ENCODE measurements at regions not wholly inside any gene's neighbourhood (a gene's known extent, or its start where the extent isn't known, plus 50 kb on each side); places are given as distances from the start of the nearest gene placed in this dataset.

DNA sequence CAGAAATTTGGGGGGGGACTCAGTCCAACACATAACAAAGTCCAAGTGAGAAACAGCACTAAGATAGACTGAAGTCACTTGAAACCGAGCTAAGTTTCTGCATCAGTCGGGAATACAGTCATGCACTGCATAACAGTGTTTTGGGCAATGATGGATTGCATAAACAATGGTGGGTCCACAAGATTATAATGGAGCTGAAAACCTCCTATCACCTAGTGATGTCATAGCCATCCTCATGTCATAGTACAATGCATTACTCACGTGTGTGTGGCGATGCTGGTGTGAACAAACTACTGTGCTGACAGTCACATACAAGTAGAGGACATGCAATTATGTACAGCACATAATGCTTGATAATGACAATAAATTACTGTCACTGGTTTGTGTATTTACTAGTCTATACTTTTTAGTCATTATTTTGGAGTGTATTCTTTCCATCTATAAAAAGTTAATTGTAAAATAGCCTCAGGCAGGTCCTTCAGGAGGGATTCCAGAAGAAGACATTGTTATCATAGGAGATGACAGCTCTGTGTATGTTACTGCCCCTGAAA is 154.5 kb upstream of the ECI2 start:
- Histone ChIP-seq H3K36me3 (ENCODE audit: insufficient read depth, low read length) (no peaks in the 10 kb centered on the region), H3K9ac (ENCODE audit: insufficient read length) (no peak overlapping the region), H3K9me3 (ENCODE audit: low read depth, low read length) (no peaks in the 10 kb centered on the region), H3K27ac (no peak overlapping the region), H3K4me3 (no peak overlapping the region)
- DNase-seq (ENCODE audit: low read depth, low spot score): no peak
- TF ChIP-seq FOXP2 (optimal IDR thresholded peaks at IDR 0.05; ENCODE audit: control extremely low read depth, extremely low read length, insufficient read depth): no peak
- no peak for TF ChIP-seq POLR2AphosphoS5 (IDR thresholded peaks at IDR 0.05; ENCODE audit: borderline replicate concordance, low read depth, low read length)
- TF ChIP-seq EZH2 (IDR thresholded peaks at IDR 0.05): no peak

DNA sequence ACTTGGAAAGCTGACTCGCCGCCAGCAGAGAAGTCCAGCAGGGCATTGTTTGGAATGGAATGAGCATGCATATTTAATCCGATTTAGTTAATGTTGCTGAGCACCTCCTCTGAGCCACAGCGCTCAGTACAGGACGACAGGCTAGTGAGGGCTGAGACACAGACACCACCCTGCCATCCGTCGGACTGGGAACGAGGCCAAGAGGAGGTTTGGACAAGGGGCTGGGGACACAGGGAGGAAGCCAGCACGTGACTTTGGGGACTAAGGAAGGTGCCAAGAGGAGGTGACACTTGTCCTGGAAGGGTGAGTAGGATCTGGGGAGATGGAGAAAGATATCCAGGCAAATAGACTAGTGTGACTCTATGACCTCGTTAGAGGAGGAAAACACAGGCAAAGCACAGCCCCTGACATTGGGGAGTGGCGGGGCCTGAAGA is 152.5 kb upstream of the ECI2 start:
- no peak for DNase-seq (ENCODE audit: low read depth, low spot score)
- Histone ChIP-seq H3K9ac (ENCODE audit: insufficient read length) (no peak overlapping the region), H3K4me3 (no peak overlapping the region), H3K27ac (no peak overlapping the region), H3K9me3 (ENCODE audit: low read depth, low read length) (no peaks in the 10 kb centered on the region), H3K36me3 (ENCODE audit: insufficient read depth, low read length) (no peaks in the 10 kb centered on the region)
- no peak for TF ChIP-seq FOXP2 (optimal IDR thresholded peaks at IDR 0.05; ENCODE audit: control extremely low read depth, extremely low read length, insufficient read depth)
- no peak for TF ChIP-seq POLR2AphosphoS5 (IDR thresholded peaks at IDR 0.05; ENCODE audit: borderline replicate concordance, low read depth, low read length)
- TF ChIP-seq EZH2 (IDR thresholded peaks at IDR 0.05): no peak

DNA sequence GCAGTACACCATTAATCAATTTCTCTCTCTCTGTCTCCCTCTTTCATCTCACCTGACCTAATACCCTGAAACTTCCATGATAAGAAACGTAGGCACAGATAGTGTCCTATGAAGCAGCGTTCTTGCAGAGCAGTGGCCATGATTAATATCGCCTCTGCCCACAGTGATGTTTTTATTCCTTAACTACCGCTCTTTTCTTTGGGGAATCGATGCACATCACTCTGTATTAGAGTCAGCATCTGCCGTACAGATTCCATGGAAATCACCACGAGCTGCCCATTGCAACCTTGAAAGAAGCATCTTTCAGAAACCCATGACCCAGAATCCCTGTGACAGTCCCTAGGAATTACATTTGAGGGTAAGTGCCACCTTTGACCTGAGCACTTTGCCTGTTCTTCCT is 152.0 kb upstream of the ECI2 start:
- TF ChIP-seq FOXP2 (optimal IDR thresholded peaks at IDR 0.05; ENCODE audit: control extremely low read depth, extremely low read length, insufficient read depth): no peak
- no peak for TF ChIP-seq POLR2AphosphoS5 (IDR thresholded peaks at IDR 0.05; ENCODE audit: borderline replicate concordance, low read depth, low read length)
- no peak for TF ChIP-seq EZH2 (IDR thresholded peaks at IDR 0.05)

DNA sequence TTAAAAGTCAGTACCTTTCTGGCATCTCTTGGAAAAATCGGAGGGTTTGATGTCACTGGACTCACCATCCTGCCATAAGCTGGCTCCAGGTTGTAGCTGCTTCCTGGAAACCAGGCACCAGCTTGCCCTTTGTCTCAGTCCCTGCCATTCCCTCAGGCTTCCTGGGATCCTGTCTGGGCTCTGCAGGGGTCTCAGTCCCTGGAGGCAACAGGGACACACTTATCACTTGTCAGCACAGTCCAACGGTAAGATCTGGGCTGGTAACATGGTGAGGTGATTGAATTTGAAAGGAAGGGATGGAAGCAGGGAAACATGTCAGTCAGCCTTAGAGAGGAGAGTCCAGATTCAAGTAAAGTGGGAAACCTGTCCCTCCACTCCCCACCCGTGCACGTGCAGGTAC is 147.6 kb upstream of the ECI2 start:
- H3K9me3 ChIP-seq (ENCODE audit: low read depth, low read length): no peaks in the 10 kb centered on the region
- H3K36me3 ChIP-seq (ENCODE audit: insufficient read depth, low read length): no peaks in the 10 kb centered on the region
- no peak overlapping the region for H3K27ac ChIP-seq
- TF ChIP-seq EZH2 (IDR thresholded peaks at IDR 0.05) (no peak), POLR2AphosphoS5 (IDR thresholded peaks at IDR 0.05; ENCODE audit: borderline replicate concordance, low read depth, low read length) (no peak), FOXP2 (optimal IDR thresholded peaks at IDR 0.05; ENCODE audit: control extremely low read depth, extremely low read length, insufficient read depth) (no peak)
- no peak overlapping the region for H3K4me3 ChIP-seq
- H3K9ac ChIP-seq (ENCODE audit: insufficient read length): no peak overlapping the region
- DNase-seq (ENCODE audit: low read depth, low spot score): no peak

More for the DNA sequence above, 152.0 kb upstream of the ECI2 start:
- no peak overlapping the region for H3K4me3 ChIP-seq
- no peak overlapping the region for H3K9ac ChIP-seq (ENCODE audit: insufficient read length)
- no peaks in the 10 kb centered on the region for H3K9me3 ChIP-seq (ENCODE audit: low read depth, low read length)
- H3K36me3 ChIP-seq (ENCODE audit: insufficient read depth, low read length): no peaks in the 10 kb centered on the region
- DNase-seq (ENCODE audit: low read depth, low spot score): no peak
- no peak overlapping the region for H3K27ac ChIP-seq

DNA sequence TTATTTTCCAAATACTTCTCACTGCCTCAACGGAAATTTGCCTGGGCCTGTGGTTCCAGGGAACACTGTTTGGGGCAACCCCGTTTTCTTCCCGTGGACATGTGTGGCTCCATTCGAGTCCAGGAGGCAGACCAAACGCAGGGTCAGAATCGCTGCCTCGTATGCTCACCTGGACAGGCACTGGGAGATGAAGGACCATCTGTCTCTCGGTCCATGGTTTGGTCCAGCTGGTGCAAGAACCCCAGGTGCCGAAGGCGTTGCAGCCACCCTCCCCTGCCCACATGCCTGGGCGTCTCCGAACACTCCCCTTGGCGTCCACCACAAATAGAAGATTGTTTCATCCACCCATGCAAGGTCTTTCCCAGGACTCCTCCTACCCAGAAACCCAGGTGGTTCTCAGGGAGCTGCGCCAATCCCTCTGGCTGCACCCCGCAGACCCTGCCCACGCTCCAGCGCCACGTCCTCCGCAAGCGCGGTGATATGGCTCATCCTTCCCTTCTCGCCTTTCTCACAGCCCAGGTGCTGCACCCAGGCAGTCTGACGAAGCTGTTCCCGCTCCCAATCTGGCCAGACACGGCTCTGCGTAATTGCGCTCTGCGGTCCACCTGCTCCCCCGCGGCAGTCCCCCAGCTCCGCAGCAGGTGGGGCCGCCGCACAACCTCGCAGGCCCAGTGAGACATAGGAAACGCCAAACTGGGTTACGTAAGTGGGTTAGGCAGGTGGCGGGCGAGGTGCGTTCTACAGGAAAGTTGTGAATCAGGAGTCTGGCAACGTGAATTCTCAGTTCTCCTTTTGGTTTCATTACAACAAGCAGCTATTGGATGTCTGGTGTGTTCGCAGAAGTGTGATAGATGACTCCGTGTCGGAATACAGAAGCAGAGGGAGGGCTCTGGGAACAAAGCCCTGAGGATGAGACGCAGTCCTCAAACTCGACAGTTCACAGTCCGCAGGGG is 146.2 kb upstream of the ECI2 start:
- H3K9me3 ChIP-seq (ENCODE audit: low read depth, low read length): no peaks in the 10 kb centered on the region
- no peak overlapping the region for H3K27ac ChIP-seq
- peak overlapping the region; percentile 25; the same call in 1 of the 2 replicates for H3K4me3 ChIP-seq
- DNase-seq (ENCODE audit: low read depth, low spot score): no peak
- TF ChIP-seq FOXP2 (optimal IDR thresholded peaks at IDR 0.05; ENCODE audit: control extremely low read depth, extremely low read length, insufficient read depth) (no peak), POLR2AphosphoS5 (IDR thresholded peaks at IDR 0.05; ENCODE audit: borderline replicate concordance, low read depth, low read length) (no peak), EZH2 (IDR thresholded peaks at IDR 0.05) (no peak)
- no peak overlapping the region for H3K9ac ChIP-seq (ENCODE audit: insufficient read length)
- H3K36me3 ChIP-seq (ENCODE audit: insufficient read depth, low read length): no peaks in the 10 kb centered on the region

DNA sequence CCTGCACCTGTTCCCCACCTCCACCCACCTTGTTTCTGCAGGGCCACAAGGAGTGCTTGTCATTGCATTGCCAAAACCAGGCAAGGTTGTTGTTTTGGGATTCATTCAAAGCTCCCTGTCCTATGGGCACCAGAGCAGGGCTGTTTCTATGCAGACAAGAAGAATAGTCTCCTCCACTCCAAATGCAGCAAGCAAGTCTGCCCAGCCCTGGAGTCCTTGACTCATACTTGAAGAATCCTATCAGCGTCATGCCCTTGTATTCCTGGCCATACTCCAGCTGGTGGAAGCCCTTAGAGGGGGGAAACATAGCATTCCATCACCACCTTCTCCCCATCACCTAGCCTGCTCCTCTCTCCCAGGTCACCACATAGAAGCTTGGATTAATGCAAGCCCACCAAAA is 145.3 kb upstream of the ECI2 start:
- no peak for DNase-seq (ENCODE audit: low read depth, low spot score)
- TF ChIP-seq POLR2AphosphoS5 (IDR thresholded peaks at IDR 0.05; ENCODE audit: borderline replicate concordance, low read depth, low read length): no peak
- TF ChIP-seq EZH2 (IDR thresholded peaks at IDR 0.05): no peak
- TF ChIP-seq FOXP2 (optimal IDR thresholded peaks at IDR 0.05; ENCODE audit: control extremely low read depth, extremely low read length, insufficient read depth): no peak
- no peak overlapping the region for H3K27ac ChIP-seq

DNA sequence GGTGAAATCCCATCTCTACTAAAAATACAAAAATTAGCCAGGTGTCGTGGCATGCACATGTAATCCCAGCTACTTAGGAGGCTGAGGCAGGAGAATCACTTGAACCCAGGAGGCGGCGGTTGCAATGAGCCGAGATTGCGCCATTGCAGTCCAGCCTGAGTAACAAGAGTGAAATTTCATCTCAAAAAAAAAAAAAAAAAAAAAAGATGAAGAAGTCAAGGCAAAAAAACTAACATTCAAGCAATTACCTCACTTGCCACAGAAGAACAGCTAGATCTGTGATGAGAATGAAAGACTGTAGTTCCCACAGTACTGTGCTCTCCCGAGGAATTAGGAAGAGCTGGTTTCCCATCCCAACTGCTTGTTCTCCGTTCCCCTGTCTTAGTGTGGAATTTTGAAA is 144.7 kb upstream of the ECI2 start:
- Histone ChIP-seq H3K4me3 (no peak overlapping the region), H3K27ac (no peak overlapping the region), H3K9ac (ENCODE audit: insufficient read length) (no peak overlapping the region), H3K9me3 (ENCODE audit: low read depth, low read length) (no peaks in the 10 kb centered on the region), H3K36me3 (ENCODE audit: insufficient read depth, low read length) (no peaks in the 10 kb centered on the region)
- TF ChIP-seq EZH2 (IDR thresholded peaks at IDR 0.05) (no peak), POLR2AphosphoS5 (IDR thresholded peaks at IDR 0.05; ENCODE audit: borderline replicate concordance, low read depth, low read length) (no peak), FOXP2 (optimal IDR thresholded peaks at IDR 0.05; ENCODE audit: control extremely low read depth, extremely low read length, insufficient read depth) (no peak)
- no peak for DNase-seq (ENCODE audit: low read depth, low spot score)

More for the DNA sequence above, 145.3 kb upstream of the ECI2 start:
- Histone ChIP-seq H3K9me3 (ENCODE audit: low read depth, low read length) (no peaks in the 10 kb centered on the region), H3K36me3 (ENCODE audit: insufficient read depth, low read length) (no peaks in the 10 kb centered on the region), H3K9ac (ENCODE audit: insufficient read length) (no peak overlapping the region), H3K4me3 (no peak overlapping the region)

DNA sequence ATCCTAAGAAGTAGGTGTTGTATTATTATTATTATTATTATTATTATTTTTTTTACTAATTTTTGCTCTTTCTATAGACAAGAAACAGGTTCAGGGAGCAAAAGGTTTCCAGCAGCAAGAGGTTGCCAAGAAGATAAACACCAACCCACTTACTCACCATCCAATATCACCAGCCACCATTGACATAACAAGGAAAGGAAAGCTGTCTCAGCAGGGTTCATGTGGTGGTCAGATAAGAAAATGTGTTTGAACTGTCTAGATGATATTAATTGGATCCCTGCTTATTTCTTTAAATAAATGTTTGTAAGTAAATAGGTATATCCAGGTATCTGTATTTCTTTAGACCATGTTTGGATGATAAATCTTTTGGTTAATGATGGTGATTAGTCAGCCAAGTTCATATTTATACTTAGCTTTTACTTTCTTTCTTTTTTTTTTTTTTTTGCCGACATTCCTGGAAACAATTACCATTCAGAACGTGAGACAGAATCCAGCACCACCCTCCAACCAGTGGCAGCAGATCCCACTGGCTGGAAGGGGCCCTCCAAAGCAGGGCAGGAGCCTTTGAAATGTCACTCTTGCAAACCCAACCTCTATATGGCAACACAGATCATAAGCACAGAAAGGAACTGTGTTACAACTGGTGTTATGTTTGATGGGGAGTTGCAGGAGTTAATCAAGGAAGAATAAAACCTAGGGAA is 139.2 kb upstream of the ECI2 start:
- no peak overlapping the region for H3K4me3 ChIP-seq
- TF ChIP-seq EZH2 (IDR thresholded peaks at IDR 0.05): no peak
- no peak for TF ChIP-seq POLR2AphosphoS5 (IDR thresholded peaks at IDR 0.05; ENCODE audit: borderline replicate concordance, low read depth, low read length)
- no peak for TF ChIP-seq FOXP2 (optimal IDR thresholded peaks at IDR 0.05; ENCODE audit: control extremely low read depth, extremely low read length, insufficient read depth)
- no peaks in the 10 kb centered on the region for H3K9me3 ChIP-seq (ENCODE audit: low read depth, low read length)
- no peak overlapping the region for H3K9ac ChIP-seq (ENCODE audit: insufficient read length)
- no peaks in the 10 kb centered on the region for H3K36me3 ChIP-seq (ENCODE audit: insufficient read depth, low read length)
- DNase-seq (ENCODE audit: low read depth, low spot score): no peak
- no peak overlapping the region for H3K27ac ChIP-seq

Data from SK-N-MC (cell line).